MM.1S (cell line): ENCODE measurements at regions not wholly inside any gene's neighbourhood (a gene's known extent, or its start where the extent isn't known, plus 50 kb on each side); places are given as distances from the start of the nearest gene placed in this dataset.

Experiments
- DNase-seq: peaks from one replicate; pipeline ENCODE4 v3.0.0-alpha.2; 2015
- H2AFZ ChIP-seq: fragments of 300-600 bp; sonication (generic); 2 replicates; pipeline ENCODE4 v1.6.0; 2016; ENCODE audit warnings: antibody characterized with exemption, low read length
- H3F3A ChIP-seq: fragments of 300-600 bp; sonication (generic); 2 replicates; pipeline ENCODE4 v1.6.1; 2016; ENCODE audit warnings: mild to moderate bottlenecking, antibody characterized with exemption, low read length, moderate library complexity, mixed read lengths; ENCODE audit not compliant: insufficient read depth
- H3K27ac ChIP-seq: fragments of 300-600 bp; sonication (generic); 2 replicates; pipeline ENCODE4 v1.5.1; 2016; ENCODE audit warnings: mild to moderate bottlenecking, low read length
- H3K27me3 ChIP-seq: fragments of 300-600 bp; sonication (generic); replicated peaks from 2 replicates; pipeline ENCODE4 v1.6.0; 2016; ENCODE audit warnings: low read length; ENCODE audit not compliant: insufficient read depth
- H3K36me3 ChIP-seq: fragments of 300-600 bp; sonication (generic); replicated peaks from 2 replicates; pipeline ENCODE4 v1.6.1; 2016; ENCODE audit warnings: mild to moderate bottlenecking, low read length, mixed read lengths; ENCODE audit not compliant: insufficient read depth
- H3K4me1 ChIP-seq: fragments of 300-600 bp; sonication (generic); 2 replicates; pipeline ENCODE4 v1.6.1; 2016; ENCODE audit warnings: low read length, mixed read lengths
- H3K4me2 ChIP-seq: fragments of 300-600 bp; sonication (generic); 2 replicates; pipeline ENCODE4 v1.6.0; 2016; ENCODE audit warnings: low read depth, low read length
- H3K4me3 ChIP-seq: fragments of 300-600 bp; sonication (generic); 2 replicates; pipeline ENCODE4 v1.5.1; 2016; ENCODE audit warnings: low read length, mixed read lengths
- H3K79me2 ChIP-seq: fragments of 300-600 bp; sonication (generic); 2 replicates; pipeline ENCODE4 v1.6.1; 2016; ENCODE audit warnings: mixed run types, low read length, mixed read lengths
- H3K9ac ChIP-seq: fragments of 300-600 bp; sonication (generic); 2 replicates; pipeline ENCODE4 v1.6.1; 2016; ENCODE audit warnings: low read length, mixed read lengths
- H3K9me2 ChIP-seq: fragments of 300-600 bp; sonication (generic); replicated peaks from 2 replicates; pipeline ENCODE4 v1.6.1; 2016; ENCODE audit warnings: mild to moderate bottlenecking, low read length, mixed read lengths; ENCODE audit not compliant: insufficient read depth
- H3K9me3 ChIP-seq: fragments of 300-600 bp; sonication (generic); replicated peaks from 2 replicates; pipeline ENCODE4 v1.6.1; 2016; ENCODE audit warnings: mild to moderate bottlenecking, low read length, mixed read lengths; ENCODE audit not compliant: insufficient read depth
- H4K20me1 ChIP-seq: fragments of 300-600 bp; sonication (generic); 2 replicates; pipeline ENCODE4 v1.6.1; 2016; ENCODE audit warnings: mild to moderate bottlenecking, low read length, moderate library complexity, mixed read lengths; ENCODE audit not compliant: insufficient read depth
- CTCF ChIP-seq: fragments of 300-600 bp; sonication (generic); IDR thresholded peaks from 2 replicates; pipeline ENCODE4 v1.5.1; 2016; ENCODE audit warnings: antibody characterized with exemption, low read length, mixed read lengths
- EZH2 ChIP-seq: fragments of 300-600 bp; sonication (generic); optimal IDR thresholded peaks from 2 replicates; pipeline ENCODE3; 2017; ENCODE audit warnings: low read depth, mild to moderate bottlenecking, antibody characterized with exemption, low read length, mixed read lengths
- EZH2phosphoT487 ChIP-seq: fragments of 300-600 bp; sonication (generic); IDR thresholded peaks from 2 replicates; pipeline ENCODE4 v1.6.1; 2018; ENCODE audit warnings: antibody characterized with exemption, low read length

- H3K79me2 ChIP-seq, result no peaks in the 10 kb centered on the region
- no peak overlapping the region for H3K4me2 ChIP-seq
- no peaks in the 10 kb centered on the region for H3K27me3 ChIP-seq
- no peak overlapping the region for H2AFZ ChIP-seq
- no peak overlapping the region for H3K9ac ChIP-seq
- no peaks in the 10 kb centered on the region for H3K9me2 ChIP-seq
- H3K4me1 ChIP-seq, result no peaks in the 10 kb centered on the region
- H3K9me3 ChIP-seq, result no peaks in the 10 kb centered on the region
- DNase-seq, result no peak
- no peaks in the 10 kb centered on the region for H3F3A ChIP-seq
- no peak for TF ChIP-seq CTCF
- TF ChIP-seq EZH2, result no peak
- TF ChIP-seq EZH2phosphoT487, result no peak
- H3K4me3 ChIP-seq, result no peak overlapping the region
- H3K36me3 ChIP-seq, result no peaks in the 10 kb centered on the region
- H4K20me1 ChIP-seq, result no peaks in the 10 kb centered on the region
- no peak overlapping the region for H3K27ac ChIP-seq
Measured at GRCh38 chr3:187458383-187458782, 90.2 kb downstream of the RTP4 start.

- DNase-seq, result no peak
- no peaks in the 10 kb centered on the region for H4K20me1 ChIP-seq
- H3K9me3 ChIP-seq, result no peaks in the 10 kb centered on the region
- H3K4me2 ChIP-seq, result no peak overlapping the region
- no peaks in the 10 kb centered on the region for H3K27me3 ChIP-seq
- H3K27ac ChIP-seq, result no peak overlapping the region
- no peaks in the 10 kb centered on the region for H3K79me2 ChIP-seq
- no peaks in the 10 kb centered on the region for H3F3A ChIP-seq
- H3K36me3 ChIP-seq, result no peaks in the 10 kb centered on the region
- H2AFZ ChIP-seq, result no peak overlapping the region
- H3K4me3 ChIP-seq, result no peak overlapping the region
- H3K9me2 ChIP-seq, result no peaks in the 10 kb centered on the region
- H3K9ac ChIP-seq, result no peak overlapping the region
- no peaks in the 10 kb centered on the region for H3K4me1 ChIP-seq
- TF ChIP-seq EZH2 (no peak), CTCF (no peak), EZH2phosphoT487 (no peak)
Measured at GRCh38 chr3:187456250-187456649, 88.1 kb downstream of the RTP4 start.

GRCh38 chr3:187454085-187454815 is 86.1 kb downstream of the RTP4 start:
- no peaks in the 10 kb centered on the region for H3K27me3 ChIP-seq
- H3K9ac ChIP-seq, result no peak overlapping the region
- no peaks in the 10 kb centered on the region for H4K20me1 ChIP-seq
- TF ChIP-seq EZH2phosphoT487 (no peak), EZH2 (no peak), CTCF (no peak)
- no peak for DNase-seq
- no peaks in the 10 kb centered on the region for H3F3A ChIP-seq
- H2AFZ ChIP-seq, result no peak overlapping the region
- no peak overlapping the region for H3K4me2 ChIP-seq
- no peaks in the 10 kb centered on the region for H3K36me3 ChIP-seq
- H3K79me2 ChIP-seq, result no peaks in the 10 kb centered on the region
- no peaks in the 10 kb centered on the region for H3K4me1 ChIP-seq
- no peaks in the 10 kb centered on the region for H3K9me3 ChIP-seq
- no peak overlapping the region for H3K4me3 ChIP-seq
- no peaks in the 10 kb centered on the region for H3K9me2 ChIP-seq
- no peak overlapping the region for H3K27ac ChIP-seq
